CD4-positive, alpha-beta T cell treated with Interleukin-12 subunit alpha and Interleukin-12 subunit beta, for 1 hour (primary cell): ENCODE measurements at regions not wholly inside any gene's neighbourhood (a gene's known extent, or its start where the extent isn't known, plus 50 kb on each side); places are given as distances from the start of the nearest gene placed in this dataset.
"Not testable (repeated sequence)": the region's sequence is repeated elsewhere in the genome, so short reads cannot be mapped to it uniquely, and the experiment has no call there.

Experiments used
- DNase-seq: peaks from one replicate; pipeline ENCODE4 v3.0.0-alpha.2; 2020

GRCh38 chr4:147173322-147173721 is 227.7 kb upstream of the TTC29 start:
- no peak for DNase-seq

- DNase-seq = no peak
Observed at GRCh38 chr4:147173797-147174432, 228.3 kb upstream of the TTC29 start.

GRCh38 chr4:147174591-147174990 is 228.9 kb upstream of the TTC29 start:
- no peak for DNase-seq

- DNase-seq = no peak
Observed at GRCh38 chr4:147175460-147176025, 229.9 kb upstream of the TTC29 start.

GRCh38 chr4:147182041-147182440 is 236.4 kb upstream of the TTC29 start:
- DNase-seq = no peak

GRCh38 chr4:147192679-147193078 is 247.0 kb upstream of the TTC29 start:
- no peak for DNase-seq

- no peak for DNase-seq
Observed at GRCh38 chr4:147194114-147194513, 248.4 kb upstream of the TTC29 start.

- DNase-seq = no peak
Observed at GRCh38 chr4:147194604-147195003, 248.9 kb upstream of the TTC29 start.

GRCh38 chr4:147195386-147195785 is 249.7 kb upstream of the TTC29 start:
- DNase-seq = no peak

GRCh38 chr4:147198411-147199051 is 252.9 kb upstream of the TTC29 start:
- DNase-seq = no peak

GRCh38 chr4:147201016-147201415 is 255.4 kb upstream of the TTC29 start:
- DNase-seq = no peak

DNA sequence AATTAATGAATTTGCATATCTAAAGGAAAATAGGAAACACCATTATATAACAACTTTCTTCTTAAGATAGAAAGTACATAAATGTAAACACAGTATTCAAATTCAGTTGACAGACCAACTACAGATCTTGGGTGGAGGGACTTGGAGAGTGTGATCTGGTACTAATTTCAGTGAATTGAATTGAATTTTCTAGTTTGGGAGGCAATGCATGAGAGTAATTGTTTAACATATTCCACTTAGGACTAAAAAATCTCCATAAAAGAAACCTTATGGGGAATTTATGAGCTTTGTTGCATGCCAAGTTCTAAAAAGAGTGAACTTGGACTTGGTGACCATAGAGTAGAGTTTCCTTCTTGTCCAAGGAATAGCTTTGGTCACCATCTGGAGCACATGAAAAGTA is 261.1 kb upstream of the TTC29 start:
- no peak for DNase-seq

GRCh38 chr4:147207911-147208310 is 262.2 kb upstream of the TTC29 start:
- DNase-seq = no peak

- no peak for DNase-seq
Observed at GRCh38 chr4:147217655-147218054, 263.2 kb upstream of the EDNRA start.

- no peak for DNase-seq
Observed at GRCh38 chr4:147219145-147219544, 261.8 kb upstream of the EDNRA start.

- DNase-seq = no peak
Observed at GRCh38 chr4:147220833-147221232, 260.1 kb upstream of the EDNRA start.

DNA sequence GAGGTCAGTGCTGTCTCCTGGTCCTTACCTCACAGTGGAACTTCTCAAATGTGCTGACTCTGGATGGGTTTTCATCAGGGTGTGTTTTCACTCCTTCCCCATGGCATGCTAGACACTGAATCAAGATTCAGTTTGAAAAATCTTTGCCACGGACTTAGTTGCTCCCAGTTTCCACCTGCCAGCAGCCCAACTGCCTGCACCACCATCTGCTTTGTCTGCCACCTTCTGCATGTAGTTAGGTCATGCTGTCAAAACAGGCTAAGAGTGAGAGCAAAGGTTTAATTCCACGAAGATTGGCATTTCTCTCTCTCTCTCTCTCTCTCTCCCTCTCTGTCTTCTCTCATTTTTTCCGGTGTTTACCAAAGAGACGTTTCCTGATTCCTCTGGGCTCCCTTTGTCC is 258.0 kb upstream of the EDNRA start:
- DNase-seq = no peak

DNA sequence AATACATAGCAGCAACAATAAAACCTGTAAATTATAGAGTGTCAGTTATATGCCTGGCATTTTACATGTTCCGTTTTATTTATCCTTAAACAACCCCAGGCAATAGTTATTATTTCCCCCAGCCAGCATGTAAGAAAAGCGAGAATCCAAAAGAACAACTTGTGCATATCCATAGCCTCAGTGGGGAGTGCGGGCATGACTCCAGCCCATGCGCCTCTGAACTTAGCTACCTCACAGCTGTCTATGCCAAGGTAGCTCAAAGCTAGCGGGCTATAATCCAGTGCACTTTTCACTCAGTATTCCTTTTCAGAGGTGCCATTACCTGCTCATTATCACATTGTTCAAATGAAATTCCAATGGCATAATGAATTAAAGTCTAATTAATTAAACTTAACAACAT is 257.3 kb upstream of the EDNRA start:
- DNase-seq = no peak

DNA sequence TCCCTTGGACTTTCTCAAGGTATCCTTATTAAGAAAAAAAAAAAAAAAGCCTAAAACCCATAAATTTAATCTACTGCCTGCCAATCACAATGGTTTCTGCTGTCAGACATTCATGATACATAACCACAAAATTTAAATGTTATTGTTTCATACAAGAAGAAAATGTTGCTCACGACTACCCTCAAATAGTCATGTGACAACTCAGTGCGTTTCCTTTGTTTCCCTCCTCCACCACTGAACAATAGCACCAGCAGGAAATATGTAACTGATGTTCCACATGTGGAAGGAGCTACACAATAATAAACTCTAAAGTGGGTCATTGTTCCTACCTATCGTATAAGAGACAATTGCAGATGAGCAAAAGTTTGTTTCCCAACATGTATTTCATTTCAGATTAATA is 244.1 kb upstream of the EDNRA start:
- DNase-seq = no peak

GRCh38 chr4:147244786-147245185 is 236.1 kb upstream of the EDNRA start:
- DNase-seq = no peak

DNA sequence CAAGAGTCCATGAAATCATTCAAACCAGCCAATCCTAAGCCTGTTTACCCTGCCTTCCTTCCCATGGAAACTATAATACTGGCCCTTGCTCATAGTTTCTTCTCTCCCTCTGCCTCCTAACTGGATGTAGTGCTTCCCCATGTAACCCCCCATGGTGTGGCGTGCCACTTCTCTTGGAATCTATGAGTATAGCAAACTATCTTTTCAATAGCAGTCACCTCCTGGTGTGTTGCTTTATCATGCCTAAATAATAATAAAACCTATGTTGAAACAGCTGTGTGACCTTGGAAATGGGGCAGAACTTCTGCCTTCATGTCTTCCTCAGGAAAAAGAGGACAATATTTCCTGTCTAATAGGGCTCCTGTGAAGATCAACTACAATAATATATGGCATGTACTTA is 234.8 kb upstream of the EDNRA start:
- DNase-seq = no peak

GRCh38 chr4:147246528-147246927 is 234.4 kb upstream of the EDNRA start:
- DNase-seq = not testable (repeated sequence)

DNA sequence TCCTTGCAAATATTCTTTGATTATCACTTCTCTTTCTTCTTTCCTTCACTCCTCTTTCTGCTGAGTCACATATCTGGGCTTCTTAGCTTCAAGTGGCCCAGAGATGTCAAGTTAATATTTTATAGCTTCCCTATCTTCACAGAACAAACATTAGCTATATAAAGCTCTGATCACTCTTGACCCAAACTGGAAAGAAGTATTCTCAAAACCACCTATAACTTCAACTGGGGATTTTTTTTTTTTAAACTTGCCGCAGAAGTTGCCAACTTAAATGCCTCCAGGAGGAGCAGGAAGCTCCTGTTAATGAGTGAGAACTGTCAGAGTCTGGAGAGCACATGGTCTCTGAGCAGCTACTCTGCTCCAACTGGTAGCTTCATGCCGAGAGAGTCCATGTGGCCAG is 233.3 kb upstream of the EDNRA start:
- DNase-seq = no peak

GRCh38 chr4:147250062-147250461 is 230.8 kb upstream of the EDNRA start:
- DNase-seq = no peak

DNA sequence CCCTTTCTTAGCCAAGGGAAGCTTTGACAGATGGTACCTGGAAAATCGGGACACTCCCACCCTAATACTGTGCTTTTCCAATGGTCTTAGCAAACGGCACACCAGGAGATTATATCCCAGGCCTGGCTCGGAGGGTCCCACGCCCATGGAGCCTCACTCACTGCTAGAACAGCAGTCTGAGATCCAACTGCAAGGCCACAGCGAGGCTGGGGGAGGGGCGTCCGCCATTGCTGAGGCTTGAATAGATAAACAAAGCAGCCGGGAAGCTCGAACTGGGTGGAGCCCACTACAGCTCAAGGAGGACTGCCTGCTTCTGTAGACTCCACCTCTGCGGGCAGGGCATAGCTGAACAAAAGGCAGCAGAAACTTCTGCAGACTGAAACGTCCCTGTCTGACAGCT is 225.6 kb upstream of the EDNRA start:
- DNase-seq = not testable (repeated sequence)
